Ovary (tissue), 3 donors: ENCODE measurements at regions not wholly inside any gene's neighbourhood (a gene's known extent, or its start where the extent isn't known, plus 50 kb on each side); places are given as distances from the start of the nearest gene placed in this dataset.

Experiments
- EP300 ChIP-seq: sonication (generic); formaldehyde crosslinking; IDR thresholded peaks from one replicate; pipeline ENCODE4 v1.6.1; 2017; ENCODE audit warnings: antibody characterized with exemption
- POLR2A ChIP-seq: fragments of 450-650 bp; IDR thresholded peaks from one replicate; pipeline ENCODE4 v1.6.1; 2017; ENCODE audit warnings: antibody characterized with exemption, mild to moderate bottlenecking, moderate library complexity
- TF ChIP-seq, protein P1 (sequence below), 3 donors: fragments of 450-650 bp in 2 of 3; fragments of 200-600 bp in 1 of 3; IDR thresholded peaks; one replicate each; pipeline versions ENCODE4 v1.5.1 to v1.8.0; 2016 to 2022; ENCODE audit warnings: antibody characterized with exemption in 3 of 3, mild to moderate bottlenecking in 1 of 3
- donor health status: DM: no; HTN: no; CAD: no.

DNA sequence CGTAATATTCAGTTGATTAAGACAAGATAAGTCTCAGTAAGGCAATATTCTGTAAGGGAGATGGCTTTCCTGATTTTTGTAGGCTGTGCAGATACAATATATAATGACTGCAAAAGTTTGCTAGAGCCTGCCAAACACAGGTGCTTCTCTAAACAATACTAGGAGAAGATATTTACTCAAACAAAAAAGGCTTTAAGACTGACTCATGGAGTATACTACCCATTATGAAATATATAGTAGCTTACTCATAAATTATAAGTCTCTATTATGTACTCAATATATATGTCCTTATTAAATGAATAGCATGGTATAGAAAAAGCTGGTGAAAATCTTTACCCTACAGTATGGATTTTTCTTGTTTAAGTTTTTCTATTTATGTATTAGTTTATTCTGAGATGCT is 93.2 kb upstream of the IL15 start:
- TF ChIP-seq, protein P1, sequence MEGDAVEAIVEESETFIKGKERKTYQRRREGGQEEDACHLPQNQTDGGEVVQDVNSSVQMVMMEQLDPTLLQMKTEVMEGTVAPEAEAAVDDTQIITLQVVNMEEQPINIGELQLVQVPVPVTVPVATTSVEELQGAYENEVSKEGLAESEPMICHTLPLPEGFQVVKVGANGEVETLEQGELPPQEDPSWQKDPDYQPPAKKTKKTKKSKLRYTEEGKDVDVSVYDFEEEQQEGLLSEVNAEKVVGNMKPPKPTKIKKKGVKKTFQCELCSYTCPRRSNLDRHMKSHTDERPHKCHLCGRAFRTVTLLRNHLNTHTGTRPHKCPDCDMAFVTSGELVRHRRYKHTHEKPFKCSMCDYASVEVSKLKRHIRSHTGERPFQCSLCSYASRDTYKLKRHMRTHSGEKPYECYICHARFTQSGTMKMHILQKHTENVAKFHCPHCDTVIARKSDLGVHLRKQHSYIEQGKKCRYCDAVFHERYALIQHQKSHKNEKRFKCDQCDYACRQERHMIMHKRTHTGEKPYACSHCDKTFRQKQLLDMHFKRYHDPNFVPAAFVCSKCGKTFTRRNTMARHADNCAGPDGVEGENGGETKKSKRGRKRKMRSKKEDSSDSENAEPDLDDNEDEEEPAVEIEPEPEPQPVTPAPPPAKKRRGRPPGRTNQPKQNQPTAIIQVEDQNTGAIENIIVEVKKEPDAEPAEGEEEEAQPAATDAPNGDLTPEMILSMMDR (IDR thresholded peaks at IDR 0.05): no peak
- TF ChIP-seq POLR2A (no peak), EP300 (no peak)
